ENCODE measurements at regions not wholly inside any gene's neighbourhood (a gene's known extent, or its start where the extent isn't known, plus 50 kb on each side); places are given as distances from the start of the nearest gene placed in this dataset.

GRCh38 chr7:119969763-119970162, 303.2 kb upstream of the KCND2 start:
- Histone ChIP-seq H3K9me3 (ENCODE audit: control insufficient read depth, insufficient read depth, low read length) (no peaks in the 10 kb centered on the region), H3K27me3 (ENCODE audit: control insufficient read depth, insufficient read depth, low read length) (no peaks in the 10 kb centered on the region), H3K27ac (ENCODE audit: low read depth, low read length) (no peak overlapping the region), H3K4me3 (ENCODE audit: low read depth, low read length) (no peak overlapping the region)
- no peak for TF ChIP-seq CTCF (IDR thresholded peaks at IDR 0.05; ENCODE audit: low read depth, low read length)
- no peak for DNase-seq (ENCODE audit: low read depth, low spot score)
- POLR2A ChIA-PET: no interaction called here
- CTCF ChIA-PET: interaction anchor here (0.6 kb wide), 1 partner anchor 8 kb away, joined by 4 read pairs; no protein-coding TSS in a partner anchor

- H3K9me3 ChIP-seq (ENCODE audit: control insufficient read depth, insufficient read depth, low read length): no peaks in the 10 kb centered on the region
- H3K27ac ChIP-seq (ENCODE audit: low read depth, low read length): no peak overlapping the region
- TF ChIP-seq CTCF (IDR thresholded peaks at IDR 0.05; ENCODE audit: low read depth, low read length): no peak
- POLR2A ChIA-PET: no interaction called here
- no peak for DNase-seq (ENCODE audit: low read depth, low spot score)
- CTCF ChIA-PET: interaction anchor here (1.4 kb wide), 1 partner anchor 49 kb away, joined by 3 read pairs; no protein-coding TSS in a partner anchor
- no peaks in the 10 kb centered on the region for H3K27me3 ChIP-seq (ENCODE audit: control insufficient read depth, insufficient read depth, low read length)
- no peak overlapping the region for H3K4me3 ChIP-seq (ENCODE audit: low read depth, low read length)
Measured at GRCh38 chr7:119974972-119975371, 298.0 kb upstream of the KCND2 start.

GRCh38 chr7:119982884-119983283, 290.1 kb upstream of the KCND2 start:
- POLR2A ChIA-PET: no interaction called here

GRCh38 chr7:119983468-119983867, 289.5 kb upstream of the KCND2 start:
- CTCF ChIA-PET: no interaction called here
- POLR2A ChIA-PET: no interaction called here

More at GRCh38 chr7:119982884-119983283, 290.1 kb upstream of the KCND2 start:
- CTCF ChIA-PET: no interaction called here
- TF ChIP-seq CTCF (IDR thresholded peaks at IDR 0.05; ENCODE audit: low read depth, low read length): no peak
- H3K27me3 ChIP-seq (ENCODE audit: control insufficient read depth, insufficient read depth, low read length): no peaks in the 10 kb centered on the region
- H3K9me3 ChIP-seq (ENCODE audit: control insufficient read depth, insufficient read depth, low read length): no peaks in the 10 kb centered on the region
- DNase-seq (ENCODE audit: low read depth, low spot score): no peak
- no peak overlapping the region for H3K4me3 ChIP-seq (ENCODE audit: low read depth, low read length)
- no peak overlapping the region for H3K27ac ChIP-seq (ENCODE audit: low read depth, low read length)

GRCh38 chr7:119984247-119984646, 288.7 kb upstream of the KCND2 start:
- H3K27me3 ChIP-seq (ENCODE audit: control insufficient read depth, insufficient read depth, low read length): no peaks in the 10 kb centered on the region
- H3K27ac ChIP-seq (ENCODE audit: low read depth, low read length): no peak overlapping the region
- DNase-seq (ENCODE audit: low read depth, low spot score): no peak
- TF ChIP-seq CTCF (IDR thresholded peaks at IDR 0.05; ENCODE audit: low read depth, low read length): no peak
- ChIA-PET CTCF (no interaction called here), POLR2A (no interaction called here)
- no peak overlapping the region for H3K4me3 ChIP-seq (ENCODE audit: low read depth, low read length)
- H3K9me3 ChIP-seq (ENCODE audit: control insufficient read depth, insufficient read depth, low read length): no peaks in the 10 kb centered on the region

More at GRCh38 chr7:119983468-119983867, 289.5 kb upstream of the KCND2 start:
- Histone ChIP-seq H3K9me3 (ENCODE audit: control insufficient read depth, insufficient read depth, low read length) (no peaks in the 10 kb centered on the region), H3K27me3 (ENCODE audit: control insufficient read depth, insufficient read depth, low read length) (no peaks in the 10 kb centered on the region), H3K27ac (ENCODE audit: low read depth, low read length) (no peak overlapping the region), H3K4me3 (ENCODE audit: low read depth, low read length) (no peak overlapping the region)
- TF ChIP-seq CTCF (IDR thresholded peaks at IDR 0.05; ENCODE audit: low read depth, low read length): no peak
- DNase-seq (ENCODE audit: low read depth, low spot score): no peak

Measured in AG04450 (cell line).